GM13976 (cell line): ENCODE measurements at regions not wholly inside any gene's neighbourhood (a gene's known extent, or its start where the extent isn't known, plus 50 kb on each side); places are given as distances from the start of the nearest gene placed in this dataset.

Source experiments
- DNase-seq: peaks from one replicate; pipeline ENCODE4 v3.0.0; 2012; ENCODE audit warnings: low spot score
- CTCF ChIP-seq: IDR thresholded peaks from 2 replicates; pipeline ENCODE4 v1.5.1; 2012; ENCODE audit warnings: borderline replicate concordance, mild to moderate bottlenecking; ENCODE audit not compliant: insufficient read depth; ENCODE audit errors: extremely low read depth, missing control alignments, control extremely low read depth
- in situ Hi-C: fragments of 300-500 bp; cut with MboI; formaldehyde crosslinking; loops from one replicate; pipeline ENCODE4 v1.12.0; 2022; ENCODE audit warnings: low sequenced_read_pairs, mixed read lengths, inconsistent platforms; ENCODE audit not compliant: unreplicated experiment

GRCh38 chr3:159662549-159662948 is 326.1 kb upstream of the IL12A start:
- no peak for TF ChIP-seq CTCF
- in situ Hi-C loops, result no loop called here
- no peak for DNase-seq

GRCh38 chr3:159664006-159664405 is 324.6 kb upstream of the IL12A start:
- no peak for DNase-seq
- in situ Hi-C loops, result no loop called here
- no peak for TF ChIP-seq CTCF

- TF ChIP-seq CTCF, result no peak
- DNase-seq, result no peak
- in situ Hi-C loops, result no loop called here
Observed at GRCh38 chr3:159664653-159665052, 324.0 kb upstream of the IL12A start.

- in situ Hi-C loops, result no loop called here
- no peak for DNase-seq
- TF ChIP-seq CTCF, result no peak
Observed at GRCh38 chr3:159667261-159667660, 321.4 kb upstream of the IL12A start.

- in situ Hi-C loops, result no loop called here
Observed at GRCh38 chr3:159668461-159668860, 320.2 kb upstream of the IL12A start.

GRCh38 chr3:159668990-159669476 is 319.6 kb upstream of the IL12A start:
- in situ Hi-C loops, result no loop called here
- no peak for DNase-seq
- no peak for TF ChIP-seq CTCF

More at GRCh38 chr3:159668461-159668860, 320.2 kb upstream of the IL12A start:
- no peak for TF ChIP-seq CTCF
- no peak for DNase-seq

- no peak for TF ChIP-seq CTCF
- DNase-seq, result no peak
- in situ Hi-C loops, result no loop called here
Observed at GRCh38 chr3:159669766-159670165, 318.9 kb upstream of the IL12A start.
